Erythroblast (primary cell): ENCODE measurements at regions not wholly inside any gene's neighbourhood (a gene's known extent, or its start where the extent isn't known, plus 50 kb on each side); places are given as distances from the start of the nearest gene placed in this dataset.

Source experiments
- GATA1 ChIP-seq: IDR thresholded peaks from 2 replicates; pipeline ENCODE4 v1.6.1; 2011; ENCODE audit warnings: low read depth, mild to moderate bottlenecking, control low read depth, low read length, moderate library complexity
- POLR2A ChIP-seq: IDR thresholded peaks from 2 replicates; pipeline ENCODE4 v1.6.1; 2011; ENCODE audit warnings: mild to moderate bottlenecking, low read length

GRCh38 chr1:76723949-76724348, 143.3 kb upstream of the ST6GALNAC5 start:
- TF ChIP-seq POLR2A (no peak), GATA1 (no peak)
